Neural cell (in vitro differentiated cells): ENCODE measurements at regions not wholly inside any gene's neighbourhood (a gene's known extent, or its start where the extent isn't known, plus 50 kb on each side); places are given as distances from the start of the nearest gene placed in this dataset.

Experiments
- H2AFZ ChIP-seq: fragments of 200-600, 300-800 bp; sonication (generic), shearing (Covaris generic); 2 replicates; pipeline ENCODE4 v1.6.0; 2014; ENCODE audit warnings: low read depth, mild to moderate bottlenecking, antibody characterized with exemption, low read length, moderate library complexity
- H3F3A ChIP-seq: fragments of 200-600 bp; shearing (Covaris generic); 2 replicates; pipeline ENCODE4 v1.6.1; 2016; ENCODE audit warnings: mild to moderate bottlenecking, moderate library complexity, mixed read lengths, antibody characterized with exemption, low read length; ENCODE audit not compliant: insufficient read depth, poor library complexity, severe bottlenecking
- H3K27ac ChIP-seq: fragments of 200-600, 300-800 bp; sonication (generic), shearing (Covaris generic); 2 replicates; pipeline ENCODE4 v1.5.1; 2014; ENCODE audit warnings: mild to moderate bottlenecking, low read length, moderate library complexity
- H3K27me3 ChIP-seq: fragments of 300-800, 200-600 bp; sonication (generic), shearing (Covaris generic); 2 replicates; pipeline ENCODE4 v1.6.0; 2014; ENCODE audit warnings: mild to moderate bottlenecking, low read depth, low read length, moderate library complexity; ENCODE audit not compliant: insufficient read depth
- H3K36me3 ChIP-seq: fragments of 300-800, 200-600 bp; sonication (generic), shearing (Covaris generic); 2 replicates; pipeline ENCODE4 v1.5.1; 2014; ENCODE audit warnings: mild to moderate bottlenecking, antibody characterized with exemption, low read length, moderate library complexity; ENCODE audit not compliant: insufficient read depth
- H3K4me2 ChIP-seq: fragments of 300-800, 200-600 bp; sonication (generic), shearing (Covaris generic); 2 replicates; pipeline ENCODE4 v1.6.0; 2014; ENCODE audit warnings: mild to moderate bottlenecking, low read length
- H3K4me3 ChIP-seq: fragments of 300-800, 200-600 bp; sonication (generic), shearing (Covaris generic); 2 replicates; pipeline ENCODE4 v1.5.1; 2014; ENCODE audit warnings: mild to moderate bottlenecking, low read length, moderate library complexity
- H3K79me2 ChIP-seq: fragments of 200-600 bp; shearing (Covaris generic); replicated peaks from 2 replicates; pipeline ENCODE4 v1.6.0; 2014; ENCODE audit warnings: mild to moderate bottlenecking, low read length, moderate library complexity; ENCODE audit not compliant: insufficient read depth
- H3K9ac ChIP-seq: fragments of 300-800, 200-600 bp; sonication (generic), shearing (Covaris generic); 2 replicates; pipeline ENCODE4 v1.6.1; 2016; ENCODE audit warnings: mild to moderate bottlenecking, low read length, mixed read lengths
- H3K9me2 ChIP-seq: fragments of 200-600 bp; shearing (Covaris generic); 2 replicates; pipeline ENCODE4 v1.6.1; 2016; ENCODE audit warnings: mild to moderate bottlenecking, low read length, mixed read lengths; ENCODE audit not compliant: insufficient read depth
- H3K9me3 ChIP-seq: fragments of 200-600, 300-800 bp; sonication (generic), shearing (Covaris generic); 2 replicates; pipeline ENCODE4 v1.6.1; 2016; ENCODE audit warnings: mild to moderate bottlenecking, mixed run types, low read length, moderate library complexity, mixed read lengths
- H4K20me1 ChIP-seq: fragments of 200-600 bp; shearing (Covaris generic); 2 replicates; pipeline ENCODE4 v1.6.1; 2016; ENCODE audit warnings: mild to moderate bottlenecking, mixed run types; ENCODE audit not compliant: insufficient read depth
- EP300 ChIP-seq: fragments of 450-650 bp; conservative IDR thresholded peaks from 2 replicates; pipeline ENCODE4 v1.6.1; 2014; ENCODE audit warnings: antibody characterized with exemption, mild to moderate bottlenecking, moderate library complexity; ENCODE audit not compliant: poor library complexity, severe bottlenecking
- EZH2 ChIP-seq: fragments of 200-600, 300-800 bp; shearing (Covaris generic), sonication (generic); IDR thresholded peaks from 2 replicates; pipeline ENCODE4 v1.6.1; 2014; ENCODE audit warnings: antibody characterized with exemption, low read length, borderline replicate concordance, mild to moderate bottlenecking; ENCODE audit not compliant: insufficient read depth, poor library complexity, severe bottlenecking
- MXI1 ChIP-seq: fragments of 450-650 bp; conservative IDR thresholded peaks from 2 replicates; pipeline ENCODE4 v1.6.1; 2014; ENCODE audit warnings: antibody characterized with exemption, mild to moderate bottlenecking; ENCODE audit not compliant: poor library complexity, severe bottlenecking
- POLR2AphosphoS5 ChIP-seq: IDR thresholded peaks from 2 replicates; pipeline ENCODE4 v1.6.1; 2012
- RAD21 ChIP-seq: fragments of 450-650 bp; conservative IDR thresholded peaks from 2 replicates; pipeline ENCODE4 v1.6.1; 2014; ENCODE audit warnings: antibody characterized with exemption, mild to moderate bottlenecking, moderate library complexity
- SMC3 ChIP-seq: fragments of 450-650 bp; conservative IDR thresholded peaks from 2 replicates; pipeline ENCODE4 v1.6.1; 2014; ENCODE audit warnings: antibody characterized with exemption, mild to moderate bottlenecking, moderate library complexity; ENCODE audit not compliant: poor library complexity
- TAF1 ChIP-seq: IDR thresholded peaks from 2 replicates; pipeline ENCODE4 v1.6.1; 2012; ENCODE audit warnings: low read depth
- TF ChIP-seq, protein P1 (sequence below): fragments of 450-650 bp; IDR thresholded peaks from 2 replicates; pipeline ENCODE4 v1.5.1; 2014; ENCODE audit warnings: antibody characterized with exemption, mild to moderate bottlenecking, moderate library complexity; ENCODE audit not compliant: poor library complexity, severe bottlenecking
- TF ChIP-seq, protein P2 (sequence below): IDR thresholded peaks from 2 replicates; pipeline ENCODE4 v1.6.1; 2012; ENCODE audit warnings: borderline replicate concordance

DNA sequence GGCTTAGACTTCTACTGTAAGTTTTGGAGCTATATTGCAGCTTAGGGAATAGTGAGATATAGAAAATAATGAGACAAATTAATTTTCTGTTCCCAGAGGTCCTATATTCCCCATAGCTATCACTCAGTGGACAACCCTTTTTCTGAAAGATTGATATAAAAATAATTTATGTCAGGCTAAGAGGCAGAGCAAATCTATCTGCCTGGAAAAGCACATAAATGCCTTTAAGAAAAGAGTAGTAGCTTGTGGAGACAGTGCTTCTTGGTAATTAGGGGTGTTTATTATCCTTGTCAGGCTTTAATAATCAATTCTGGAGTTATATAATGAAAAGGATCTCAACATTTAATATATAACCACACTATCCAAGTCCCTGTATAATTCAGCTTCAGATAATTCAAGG lies 1162.8 kb upstream of the PCDH20 start:
- H3K9me3 ChIP-seq = no peaks in the 10 kb centered on the region
- no peak overlapping the region for H3K4me3 ChIP-seq
- H4K20me1 ChIP-seq = no peaks in the 10 kb centered on the region
- no peak overlapping the region for H3K9ac ChIP-seq
- H3F3A ChIP-seq = no peaks in the 10 kb centered on the region
- H3K4me2 ChIP-seq = no peak overlapping the region
- H3K27ac ChIP-seq = no peak overlapping the region
- no peaks in the 10 kb centered on the region for H3K36me3 ChIP-seq
- no peaks in the 10 kb centered on the region for H3K79me2 ChIP-seq
- TF ChIP-seq MXI1 (no peak), TAF1 (no peak), EP300 (no peak), RAD21 (no peak), EZH2 (no peak), SMC3 (no peak), POLR2AphosphoS5 (no peak)
- TF ChIP-seq, protein P1, sequence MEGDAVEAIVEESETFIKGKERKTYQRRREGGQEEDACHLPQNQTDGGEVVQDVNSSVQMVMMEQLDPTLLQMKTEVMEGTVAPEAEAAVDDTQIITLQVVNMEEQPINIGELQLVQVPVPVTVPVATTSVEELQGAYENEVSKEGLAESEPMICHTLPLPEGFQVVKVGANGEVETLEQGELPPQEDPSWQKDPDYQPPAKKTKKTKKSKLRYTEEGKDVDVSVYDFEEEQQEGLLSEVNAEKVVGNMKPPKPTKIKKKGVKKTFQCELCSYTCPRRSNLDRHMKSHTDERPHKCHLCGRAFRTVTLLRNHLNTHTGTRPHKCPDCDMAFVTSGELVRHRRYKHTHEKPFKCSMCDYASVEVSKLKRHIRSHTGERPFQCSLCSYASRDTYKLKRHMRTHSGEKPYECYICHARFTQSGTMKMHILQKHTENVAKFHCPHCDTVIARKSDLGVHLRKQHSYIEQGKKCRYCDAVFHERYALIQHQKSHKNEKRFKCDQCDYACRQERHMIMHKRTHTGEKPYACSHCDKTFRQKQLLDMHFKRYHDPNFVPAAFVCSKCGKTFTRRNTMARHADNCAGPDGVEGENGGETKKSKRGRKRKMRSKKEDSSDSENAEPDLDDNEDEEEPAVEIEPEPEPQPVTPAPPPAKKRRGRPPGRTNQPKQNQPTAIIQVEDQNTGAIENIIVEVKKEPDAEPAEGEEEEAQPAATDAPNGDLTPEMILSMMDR = no peak
- TF ChIP-seq, protein P2, sequence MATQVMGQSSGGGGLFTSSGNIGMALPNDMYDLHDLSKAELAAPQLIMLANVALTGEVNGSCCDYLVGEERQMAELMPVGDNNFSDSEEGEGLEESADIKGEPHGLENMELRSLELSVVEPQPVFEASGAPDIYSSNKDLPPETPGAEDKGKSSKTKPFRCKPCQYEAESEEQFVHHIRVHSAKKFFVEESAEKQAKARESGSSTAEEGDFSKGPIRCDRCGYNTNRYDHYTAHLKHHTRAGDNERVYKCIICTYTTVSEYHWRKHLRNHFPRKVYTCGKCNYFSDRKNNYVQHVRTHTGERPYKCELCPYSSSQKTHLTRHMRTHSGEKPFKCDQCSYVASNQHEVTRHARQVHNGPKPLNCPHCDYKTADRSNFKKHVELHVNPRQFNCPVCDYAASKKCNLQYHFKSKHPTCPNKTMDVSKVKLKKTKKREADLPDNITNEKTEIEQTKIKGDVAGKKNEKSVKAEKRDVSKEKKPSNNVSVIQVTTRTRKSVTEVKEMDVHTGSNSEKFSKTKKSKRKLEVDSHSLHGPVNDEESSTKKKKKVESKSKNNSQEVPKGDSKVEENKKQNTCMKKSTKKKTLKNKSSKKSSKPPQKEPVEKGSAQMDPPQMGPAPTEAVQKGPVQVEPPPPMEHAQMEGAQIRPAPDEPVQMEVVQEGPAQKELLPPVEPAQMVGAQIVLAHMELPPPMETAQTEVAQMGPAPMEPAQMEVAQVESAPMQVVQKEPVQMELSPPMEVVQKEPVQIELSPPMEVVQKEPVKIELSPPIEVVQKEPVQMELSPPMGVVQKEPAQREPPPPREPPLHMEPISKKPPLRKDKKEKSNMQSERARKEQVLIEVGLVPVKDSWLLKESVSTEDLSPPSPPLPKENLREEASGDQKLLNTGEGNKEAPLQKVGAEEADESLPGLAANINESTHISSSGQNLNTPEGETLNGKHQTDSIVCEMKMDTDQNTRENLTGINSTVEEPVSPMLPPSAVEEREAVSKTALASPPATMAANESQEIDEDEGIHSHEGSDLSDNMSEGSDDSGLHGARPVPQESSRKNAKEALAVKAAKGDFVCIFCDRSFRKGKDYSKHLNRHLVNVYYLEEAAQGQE = no peak
- H3K27me3 ChIP-seq = no peaks in the 10 kb centered on the region
- H2AFZ ChIP-seq = no peak overlapping the region
- H3K9me2 ChIP-seq = no peaks in the 10 kb centered on the region

DNA sequence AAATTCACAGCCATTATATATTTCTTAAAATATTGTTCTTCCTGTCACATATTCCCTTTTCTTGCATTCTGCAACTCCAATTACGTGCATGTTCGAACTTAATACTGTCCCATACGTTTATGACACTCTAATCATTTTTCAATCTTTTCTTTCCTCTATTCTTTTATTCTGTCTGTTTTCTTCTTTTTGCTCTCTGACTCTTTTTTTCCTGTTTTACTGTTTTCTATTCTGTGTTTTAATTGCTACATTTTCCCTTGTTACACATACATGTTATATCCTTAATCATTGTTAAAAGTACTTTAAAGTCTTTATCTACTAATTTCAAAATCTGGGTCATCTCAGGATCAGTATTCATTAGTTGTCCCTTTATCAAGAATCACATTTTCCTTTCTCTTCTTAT lies 1149.1 kb upstream of the PCDH20 start:
- no peaks in the 10 kb centered on the region for H3K36me3 ChIP-seq
- H3F3A ChIP-seq = no peaks in the 10 kb centered on the region
- H3K9ac ChIP-seq = no peak overlapping the region
- no peak overlapping the region for H3K4me2 ChIP-seq
- H3K4me3 ChIP-seq = no peak overlapping the region
- TF ChIP-seq MXI1 (no peak), RAD21 (no peak), POLR2AphosphoS5 (no peak), EZH2 (no peak), TAF1 (no peak), SMC3 (no peak), EP300 (no peak)
- TF ChIP-seq, protein P1 = no peak
- TF ChIP-seq, protein P2 = no peak
- no peaks in the 10 kb centered on the region for H3K79me2 ChIP-seq
- no peak overlapping the region for H3K27ac ChIP-seq
- H4K20me1 ChIP-seq = no peaks in the 10 kb centered on the region
- H3K9me2 ChIP-seq = no peaks in the 10 kb centered on the region
- H3K27me3 ChIP-seq = no peaks in the 10 kb centered on the region
- H2AFZ ChIP-seq = no peak overlapping the region
- no peaks in the 10 kb centered on the region for H3K9me3 ChIP-seq
